Activated T-cell treated with anti-CD3 and anti-CD28 coated beads for 24 hours (primary cell): ENCODE measurements at regions not wholly inside any gene's neighbourhood (a gene's known extent, or its start where the extent isn't known, plus 50 kb on each side); places are given as distances from the start of the nearest gene placed in this dataset.
"Not testable (repeated sequence)": the region's sequence is repeated elsewhere in the genome, so short reads cannot be mapped to it uniquely, and the experiment has no call there.

ENCODE experiments used
- DNase-seq: peaks from one replicate; pipeline ENCODE4 v3.0.0-alpha.2; 2020; ENCODE audit warnings: low read depth

DNA sequence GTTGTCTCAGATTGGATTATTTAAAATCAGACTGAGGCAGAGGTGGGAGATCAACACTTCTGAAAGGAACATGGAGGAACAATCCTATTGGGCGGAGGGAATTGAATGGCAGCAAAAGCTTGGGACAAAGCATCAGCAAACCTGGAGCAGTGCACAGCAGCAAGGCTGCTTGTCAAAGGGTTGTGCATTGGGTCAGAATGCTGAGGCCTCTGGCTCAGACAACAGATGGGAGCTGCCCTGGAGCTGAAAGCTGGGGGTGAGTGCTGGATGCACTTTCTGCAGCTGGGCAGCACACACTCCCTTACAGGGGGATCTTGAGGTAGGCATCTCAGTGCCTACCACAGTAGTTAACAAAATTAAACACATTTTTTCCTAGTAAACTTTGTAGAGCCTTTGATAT is 634.4 kb upstream of the MMS22L start:
- DNase-seq = no peak

DNA sequence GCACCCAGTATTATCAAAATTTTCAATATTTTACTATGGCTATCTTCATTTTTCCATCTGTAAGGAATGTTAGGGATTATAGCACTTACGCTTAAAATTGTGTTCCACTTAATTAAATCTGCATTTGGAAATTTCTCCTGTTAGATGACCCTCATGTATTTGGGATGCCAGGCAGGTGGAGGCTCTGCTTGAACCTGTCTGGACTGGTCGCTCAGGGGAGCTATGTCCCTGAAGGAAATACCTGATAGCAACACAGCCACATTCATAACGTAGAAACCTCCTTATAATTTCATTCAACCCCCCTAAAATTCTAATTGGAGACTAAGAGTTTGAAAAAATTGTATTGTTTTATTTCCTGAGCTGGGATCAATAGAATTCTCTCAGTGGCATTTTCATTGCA is 636.0 kb upstream of the MMS22L start:
- DNase-seq = no peak

DNA sequence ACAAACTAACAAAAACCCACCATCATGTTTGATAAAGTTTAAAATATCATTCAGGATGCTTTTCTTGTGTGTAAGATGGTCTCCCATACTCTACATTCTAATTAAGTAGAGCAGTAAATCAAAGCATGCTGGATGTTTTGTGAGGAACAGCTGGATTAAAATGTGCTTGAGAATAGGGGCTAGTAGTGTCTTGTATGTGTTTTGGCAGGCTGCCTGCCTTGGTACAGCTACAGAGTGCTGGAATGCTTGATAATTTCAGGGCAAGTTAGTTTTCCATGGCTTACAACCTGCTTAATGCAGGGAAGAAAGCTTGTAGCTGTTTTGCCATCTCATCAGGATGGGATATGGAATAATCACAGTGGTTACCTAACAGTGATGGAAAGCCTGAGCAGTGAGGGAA is 636.6 kb upstream of the MMS22L start:
- DNase-seq = no peak

DNA sequence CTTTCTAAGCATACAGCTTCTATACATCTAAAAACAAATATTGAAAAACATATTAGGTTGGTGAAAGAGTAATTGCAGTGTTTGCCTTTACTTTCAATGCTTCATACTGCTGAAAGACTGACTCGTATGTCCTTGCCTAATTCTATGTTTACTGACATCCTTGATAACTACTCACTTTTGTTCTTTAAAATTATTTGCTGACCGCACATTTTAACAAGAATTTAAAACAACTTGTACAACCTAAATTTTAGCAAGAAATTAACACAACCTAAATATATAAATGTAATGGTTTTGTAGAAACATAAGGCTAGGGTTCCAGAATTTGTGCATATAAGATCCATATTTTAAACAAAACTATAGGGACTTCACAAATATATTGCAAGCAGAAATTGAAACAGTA is 640.2 kb upstream of the MMS22L start:
- no peak for DNase-seq

DNA sequence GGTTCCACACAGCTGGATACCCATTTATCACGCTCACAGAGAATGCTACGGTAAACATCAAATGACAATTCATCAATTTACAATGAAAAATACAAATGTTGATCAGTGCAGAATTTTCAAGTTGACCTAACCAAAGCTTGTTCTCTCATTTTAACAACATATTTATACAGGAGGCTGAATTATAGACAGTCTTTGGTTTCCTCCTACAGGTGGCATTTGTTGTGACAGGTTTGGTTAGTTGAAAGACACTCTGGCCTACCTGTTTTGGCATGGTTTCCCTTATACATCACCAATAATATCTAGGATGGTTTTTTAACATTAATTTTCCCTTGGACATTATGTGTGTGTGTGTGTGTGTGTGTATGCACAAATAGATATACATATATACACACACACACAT is 642.5 kb upstream of the MMS22L start:
- no peak for DNase-seq

DNA sequence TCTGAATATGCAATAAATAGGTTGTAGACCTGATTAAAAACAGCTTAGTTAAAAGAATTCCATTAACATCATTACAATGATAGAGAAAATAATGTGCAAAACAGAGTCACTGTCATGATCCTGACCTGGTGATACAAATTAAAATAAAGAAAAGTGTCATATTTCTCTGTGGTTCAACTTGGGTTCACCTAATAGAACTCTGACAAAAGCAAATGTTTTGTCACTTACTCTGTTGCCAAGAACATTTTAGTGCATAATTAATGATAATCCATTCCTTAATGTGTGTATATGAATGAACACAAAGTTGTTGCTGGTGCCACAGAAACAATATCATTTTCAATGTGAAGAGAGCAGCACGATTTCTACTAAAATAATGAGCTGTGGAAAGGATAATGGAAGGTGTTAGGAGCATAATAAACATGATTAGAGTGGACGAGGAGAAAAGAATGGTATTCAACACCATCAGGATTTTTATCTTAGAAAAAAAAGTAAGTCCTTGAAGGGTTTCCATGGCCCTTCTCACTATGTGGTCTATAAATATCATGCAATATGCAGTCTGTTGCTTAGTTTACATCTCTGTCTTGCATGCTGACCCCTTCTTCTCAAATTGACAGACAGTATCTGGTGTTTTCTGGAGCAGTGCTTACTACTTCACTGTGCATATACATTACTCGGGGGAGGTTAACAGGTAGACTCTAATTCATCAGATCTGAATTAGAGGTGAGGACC is 656.6 kb upstream of the MMS22L start:
- DNase-seq = no peak

DNA sequence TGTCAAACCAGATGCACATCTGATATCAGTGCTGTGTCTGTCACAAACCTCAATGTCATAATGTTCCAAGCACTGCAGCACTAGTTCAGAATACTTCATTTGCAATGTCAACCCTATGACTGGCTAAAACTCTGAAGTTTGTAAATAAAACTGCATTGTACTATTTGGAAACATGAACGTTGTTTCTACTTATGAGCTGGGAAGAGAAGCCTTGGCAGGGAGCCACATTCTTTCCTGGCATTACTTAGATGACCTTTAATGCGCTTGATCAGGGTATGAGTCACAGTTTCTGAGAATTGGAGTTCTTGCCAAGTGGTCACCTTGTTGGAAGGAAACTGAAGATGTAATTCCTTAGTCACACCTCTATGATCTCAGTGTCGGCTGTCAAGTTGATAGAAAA is 664.8 kb upstream of the MMS22L start:
- no peak for DNase-seq

DNA sequence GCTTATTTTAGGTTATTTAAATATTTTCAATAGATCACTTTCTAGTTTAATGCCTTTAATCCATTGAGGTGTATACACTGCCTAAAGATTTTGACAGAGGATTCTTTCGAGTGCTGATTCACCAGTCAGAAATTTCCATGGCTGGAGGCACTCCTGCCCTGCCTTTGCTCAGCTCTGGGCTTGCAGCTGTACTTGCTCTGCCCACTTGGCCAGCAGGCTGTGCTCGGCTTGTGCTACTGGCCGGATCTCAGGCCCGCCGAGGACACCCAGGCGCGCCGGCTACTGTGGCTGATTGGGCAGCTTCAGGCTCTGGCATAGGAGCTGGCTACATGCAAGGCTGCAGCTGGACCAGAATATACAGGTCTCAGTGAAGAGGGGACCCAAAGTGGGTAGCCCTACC is 675.1 kb upstream of the MMS22L start:
- no peak for DNase-seq

DNA sequence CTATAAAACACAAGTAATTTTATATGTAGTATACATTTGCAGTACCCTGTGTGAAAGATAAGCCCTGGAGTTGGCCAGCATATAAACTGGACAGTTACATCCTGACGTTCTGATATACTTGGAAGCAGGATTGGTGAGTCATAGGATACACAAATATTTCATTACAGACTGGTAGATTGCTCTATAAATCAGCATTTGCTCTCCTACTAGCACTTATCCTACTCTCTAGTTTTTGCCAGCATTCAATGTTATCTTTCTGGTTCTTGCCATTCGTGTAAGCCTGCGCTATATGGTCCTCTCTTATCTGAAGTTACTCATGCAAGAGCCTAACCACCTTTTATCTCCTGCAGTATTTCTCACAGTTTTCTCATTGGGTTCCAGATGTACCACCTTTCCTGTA is 680.2 kb upstream of the MMS22L start:
- DNase-seq = no peak

DNA sequence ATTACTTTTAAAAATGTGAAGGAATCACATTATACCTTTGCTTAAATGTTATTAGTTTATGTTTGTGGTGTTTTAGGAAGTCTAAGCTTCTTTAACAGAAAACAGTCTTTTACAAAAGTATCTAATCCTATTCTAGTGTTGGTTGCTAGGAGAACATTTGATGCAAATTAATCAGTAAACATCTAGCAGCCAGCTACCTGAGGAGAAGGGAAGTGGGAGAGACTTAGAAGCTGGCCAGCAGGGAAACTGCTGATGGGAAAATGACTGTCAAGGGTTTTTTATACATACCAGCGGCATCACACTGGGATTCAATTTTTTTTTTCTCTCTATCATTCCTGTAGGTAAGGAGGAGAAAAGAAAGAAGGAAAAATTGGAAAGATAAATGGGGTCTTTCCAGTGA is 686.0 kb upstream of the MMS22L start:
- no peak for DNase-seq

DNA sequence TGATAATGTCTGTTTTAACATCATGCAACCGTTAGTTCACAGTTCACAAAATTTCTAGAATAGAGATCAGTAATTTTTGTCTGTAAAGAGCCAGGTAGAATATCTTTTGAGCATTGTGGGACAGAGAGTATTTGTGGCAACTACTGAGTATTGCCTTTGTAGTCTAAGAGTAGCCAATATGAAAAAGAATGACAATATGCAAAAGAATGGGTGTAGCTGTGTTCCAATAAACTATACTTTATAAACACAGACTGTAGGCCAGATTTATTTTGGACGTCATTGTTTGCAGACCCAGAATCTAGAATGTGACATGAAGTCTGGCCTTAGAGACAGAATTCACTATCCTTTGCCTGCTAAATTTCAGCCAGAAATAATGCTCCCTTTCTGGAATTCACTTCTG is 694.1 kb upstream of the MMS22L start:
- no peak for DNase-seq

DNA sequence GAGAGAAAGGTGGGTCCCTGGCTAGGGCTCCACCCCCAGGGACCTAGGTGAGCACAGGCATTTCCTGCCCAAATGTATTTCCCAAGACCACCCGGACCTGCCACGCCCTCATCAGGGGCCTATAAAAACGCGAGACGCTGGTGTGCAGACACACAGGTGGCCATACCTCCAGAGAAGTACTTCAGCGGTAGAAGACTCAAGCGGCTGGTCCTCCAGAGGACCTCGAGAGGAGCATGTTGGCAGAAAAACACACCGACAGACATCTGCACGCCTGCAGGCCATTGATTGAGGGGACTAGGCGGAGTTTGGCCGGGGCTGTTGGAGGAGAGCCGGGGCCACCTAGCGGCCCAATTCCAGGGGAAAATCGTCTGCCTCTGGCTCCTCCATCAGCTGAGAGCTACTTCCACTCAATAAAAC is 695.8 kb upstream of the MMS22L start:
- no peak for DNase-seq

DNA sequence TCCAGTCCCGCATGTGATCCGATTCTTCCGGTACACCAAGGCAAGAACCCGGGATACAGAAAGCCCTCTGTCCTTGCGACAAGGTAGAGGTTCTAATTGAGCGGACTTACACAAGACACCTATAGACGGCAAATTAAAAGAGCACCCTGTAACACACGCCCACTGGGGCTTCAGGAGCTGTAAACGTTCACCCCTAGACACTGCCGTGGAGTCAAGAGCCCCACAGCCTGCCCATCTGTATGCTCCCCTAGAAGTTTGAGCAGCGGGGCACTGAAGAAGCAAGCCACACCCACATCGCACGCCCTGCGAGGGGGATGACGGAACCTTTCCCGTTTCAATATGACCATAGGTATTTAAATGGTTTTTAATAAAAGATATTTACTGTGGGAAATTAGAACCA is 696.3 kb upstream of the MMS22L start:
- DNase-seq = not testable (repeated sequence)

DNA sequence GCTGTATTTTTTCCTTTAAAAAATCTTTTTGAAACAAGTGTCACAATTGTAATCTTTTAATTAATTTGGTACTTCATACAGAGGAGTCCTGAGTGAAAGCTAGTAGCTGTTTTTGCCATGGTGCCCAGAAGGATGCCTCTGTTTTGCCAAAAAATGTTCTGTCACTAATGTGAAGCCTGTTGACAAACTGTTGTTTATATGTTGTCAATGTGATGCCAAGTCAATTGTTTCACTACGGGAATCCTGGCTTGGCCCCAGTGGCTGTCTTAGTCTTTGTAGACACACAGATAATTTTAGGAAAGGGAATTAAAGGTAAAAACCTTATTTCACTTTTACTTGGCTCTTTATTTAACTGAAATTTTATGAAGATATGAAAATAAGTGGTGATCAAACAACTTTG is 706.4 kb upstream of the MMS22L start:
- DNase-seq = no peak

DNA sequence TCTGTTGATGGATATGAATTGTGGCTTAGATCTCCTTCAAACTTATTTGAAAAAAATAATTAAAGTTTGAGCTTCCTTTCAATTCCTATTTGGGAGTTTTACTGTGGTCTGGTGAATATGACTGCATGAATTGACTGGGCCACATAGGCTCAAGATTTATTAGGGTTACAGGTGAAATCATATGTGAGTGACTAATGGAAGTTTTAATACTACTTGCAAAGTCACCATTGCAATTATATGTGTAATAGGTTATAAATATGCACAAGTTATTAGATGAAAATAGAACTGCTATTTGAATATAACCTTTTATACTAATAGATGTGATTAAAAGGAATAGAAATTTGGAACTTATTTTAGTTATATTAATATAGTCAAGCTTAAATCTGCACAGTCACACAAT is 712.1 kb upstream of the MMS22L start:
- no peak for DNase-seq

DNA sequence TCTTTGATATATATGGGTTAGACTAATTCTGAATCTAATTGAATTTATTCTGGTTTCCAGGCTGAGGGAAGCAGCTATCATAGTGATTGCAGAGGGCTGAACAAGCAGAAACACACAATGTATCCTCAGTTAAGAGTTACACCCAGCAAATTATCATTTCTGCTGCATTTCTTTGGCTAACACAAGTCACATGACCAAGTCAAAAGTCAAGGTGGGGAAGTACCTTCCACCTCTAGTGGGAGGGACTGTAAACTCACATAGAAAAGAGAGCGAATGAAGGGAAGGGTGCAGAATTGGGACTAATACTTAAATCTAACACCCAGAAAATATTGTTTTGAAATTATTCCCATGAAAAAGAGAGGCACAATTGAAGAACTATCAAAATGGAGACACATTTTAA is 719.7 kb upstream of the MMS22L start:
- DNase-seq = no peak

DNA sequence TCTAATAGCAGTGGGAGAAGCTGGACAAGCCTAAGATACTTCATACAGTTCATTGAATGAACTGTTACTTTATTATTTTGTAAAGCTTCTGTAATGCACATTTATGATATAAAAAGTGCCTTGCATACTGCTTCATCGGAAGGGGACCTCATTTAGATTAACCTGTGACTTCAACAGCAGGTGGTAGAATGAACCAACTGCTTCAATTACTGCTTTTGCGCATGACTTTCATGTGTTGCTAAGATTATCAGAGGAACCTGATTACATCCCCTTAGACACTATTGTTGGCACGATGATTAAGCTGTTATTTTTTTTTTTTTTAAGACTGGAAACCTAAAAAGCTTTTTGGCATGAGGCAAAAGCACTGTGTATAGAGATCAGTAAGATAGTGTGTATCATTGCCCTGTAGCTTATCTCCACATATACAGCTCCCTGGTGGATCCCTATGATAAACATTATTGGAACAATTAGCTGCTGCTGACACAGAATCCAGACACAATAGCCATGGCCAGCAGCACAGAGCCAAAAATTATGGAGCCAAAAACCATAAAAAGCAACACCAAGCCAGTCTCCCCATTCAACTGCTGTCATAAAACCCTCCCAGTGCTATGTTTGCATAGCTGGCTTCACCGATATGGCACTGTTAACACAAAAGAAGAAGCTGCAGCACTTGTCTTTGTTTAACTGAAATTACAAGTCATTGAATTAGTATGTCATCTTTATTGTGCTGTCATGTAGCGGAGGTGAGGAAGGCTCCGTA is 731.6 kb upstream of the MMS22L start:
- DNase-seq = no peak

DNA sequence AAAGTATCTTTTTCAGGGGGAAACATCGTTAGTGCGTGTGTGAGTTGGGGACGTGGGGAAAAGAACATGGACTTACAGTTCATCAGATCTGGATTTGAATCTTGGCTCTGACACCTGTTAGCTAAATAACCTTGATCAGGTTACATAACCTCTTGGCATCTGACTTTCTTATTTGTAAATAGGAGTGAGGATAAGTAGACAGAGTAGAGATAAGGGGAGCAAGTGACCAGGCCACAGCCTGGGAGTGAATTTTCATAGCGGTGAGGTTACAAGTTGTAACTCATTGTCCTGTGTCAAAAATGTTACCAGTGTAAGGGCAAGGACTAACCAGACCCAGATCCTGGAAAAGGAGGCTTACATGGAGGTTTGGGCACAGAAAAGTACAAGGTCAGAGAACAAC is 733.5 kb upstream of the MMS22L start:
- no peak for DNase-seq

DNA sequence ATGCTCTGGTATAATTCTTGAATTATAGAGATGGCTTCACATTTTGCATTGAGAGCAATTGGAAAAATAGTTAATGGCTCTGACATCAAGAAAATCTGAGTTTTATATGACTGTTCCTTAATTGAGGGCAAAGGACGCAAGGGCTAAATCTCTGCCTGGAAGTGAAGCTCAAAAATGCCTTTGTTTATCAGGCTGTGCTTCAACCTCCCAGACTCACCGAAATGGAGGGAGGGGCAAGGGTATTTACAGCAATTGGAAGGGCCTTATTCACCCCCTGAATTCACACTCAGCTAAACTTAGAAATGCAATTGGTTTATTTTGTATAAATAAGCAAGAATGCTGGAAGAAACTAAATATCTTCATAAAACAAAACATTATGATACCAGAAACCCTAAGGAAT is 737.2 kb upstream of the MMS22L start:
- no peak for DNase-seq

DNA sequence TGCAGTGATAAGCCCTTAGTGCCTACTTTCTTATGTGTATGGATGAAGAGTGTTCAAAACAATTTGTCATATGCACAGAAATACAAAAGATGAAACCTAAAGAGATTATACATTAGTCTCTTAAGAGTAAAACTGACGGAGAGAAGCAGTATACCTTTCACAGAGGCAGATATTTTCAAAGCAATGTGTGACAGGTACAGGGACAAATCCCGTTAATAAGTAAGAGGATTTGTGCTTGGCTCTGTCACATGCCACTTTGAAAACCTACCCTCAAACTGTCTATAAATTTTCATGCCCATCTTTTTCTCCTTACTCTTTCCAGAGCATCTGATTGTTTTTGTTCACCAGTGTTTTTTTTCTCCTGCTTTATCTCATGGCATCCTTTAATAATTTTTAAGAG is 741.3 kb upstream of the MMS22L start:
- DNase-seq = no peak

DNA sequence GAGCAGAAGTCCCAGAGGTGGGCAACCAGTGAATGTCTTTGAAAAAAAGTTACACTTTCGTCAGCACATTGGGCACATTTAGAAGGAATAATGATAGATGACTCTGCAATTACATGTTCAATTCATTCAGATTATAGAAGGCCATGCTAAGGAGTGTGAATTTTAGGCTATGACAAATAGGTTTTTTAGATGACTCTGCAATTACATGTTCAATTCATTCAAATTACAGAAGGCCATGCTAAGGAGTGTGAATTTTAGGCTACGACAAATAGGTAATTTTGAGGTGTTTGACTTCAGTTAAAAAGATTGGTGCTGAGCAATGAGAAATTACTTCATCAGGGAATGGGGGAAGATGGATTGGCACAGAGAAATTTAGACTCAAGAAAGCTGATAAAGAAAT is 744.9 kb upstream of the MMS22L start:
- no peak for DNase-seq

DNA sequence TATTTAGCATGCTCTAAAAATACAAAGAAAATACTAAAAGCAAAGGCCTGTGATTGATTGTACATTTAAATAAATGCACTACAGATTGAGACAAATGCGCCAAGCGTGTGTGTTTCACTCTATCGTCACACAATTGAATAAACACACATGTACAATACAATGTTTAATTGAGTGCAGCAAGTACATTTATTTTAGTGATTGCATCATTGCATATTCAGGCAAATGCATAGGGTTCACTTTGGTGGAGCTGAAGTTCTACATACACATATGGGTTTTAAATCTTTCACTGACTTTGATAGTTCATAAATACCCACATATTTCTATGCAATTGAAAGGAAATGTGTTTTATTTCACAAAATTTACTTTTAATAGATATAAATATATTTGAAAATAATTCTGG is 750.6 kb upstream of the MMS22L start:
- no peak for DNase-seq

DNA sequence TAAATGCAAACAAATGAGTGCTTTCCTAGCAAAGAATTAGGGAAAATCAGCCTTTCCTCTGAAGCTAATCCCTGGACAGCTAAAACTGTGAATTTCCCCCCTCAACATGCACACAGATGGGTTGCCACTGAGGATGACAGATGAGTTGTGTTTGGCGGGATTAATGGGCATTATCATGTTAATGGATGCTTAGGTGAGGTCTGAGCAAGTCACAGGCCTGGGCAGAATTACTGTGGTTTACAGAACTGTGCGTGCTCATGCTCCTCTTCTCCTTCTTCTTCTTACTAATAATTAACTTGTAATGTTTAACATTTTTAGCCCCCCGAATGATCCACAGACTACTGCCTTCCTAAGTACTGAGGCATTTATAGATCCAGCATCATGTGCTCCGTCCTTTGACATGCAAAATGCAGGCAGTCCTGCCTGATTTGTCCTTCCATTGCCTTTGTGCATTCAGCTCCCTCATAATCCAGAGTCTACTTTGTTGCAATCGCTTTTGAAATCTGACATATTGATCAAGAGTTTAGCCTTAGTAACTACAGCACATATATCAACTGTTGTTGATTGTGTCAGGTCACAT is 753.4 kb upstream of the MMS22L start:
- DNase-seq = no peak

DNA sequence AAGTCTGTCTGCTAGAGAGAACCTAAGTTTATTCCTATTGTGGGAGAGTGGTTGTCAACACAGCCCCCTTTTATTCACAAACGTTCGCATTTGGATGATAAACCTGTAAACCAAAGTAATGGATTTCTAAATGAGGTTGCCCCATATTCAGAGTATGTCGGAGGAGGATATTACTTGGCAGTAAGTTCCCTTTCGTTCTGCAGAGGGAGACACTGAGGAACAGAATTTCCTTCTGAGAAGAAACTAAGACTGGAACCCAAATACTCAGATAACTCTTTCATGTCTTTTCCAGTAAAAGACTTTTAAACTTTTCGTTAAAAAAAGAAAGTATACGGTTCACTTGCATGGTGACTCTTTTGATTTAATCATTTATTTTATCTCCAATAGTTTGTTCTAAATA is 754.6 kb upstream of the MMS22L start:
- DNase-seq = no peak
